ENCODE measurements at regions not wholly inside any gene's neighbourhood (a gene's known extent, or its start where the extent isn't known, plus 50 kb on each side); places are given as distances from the start of the nearest gene placed in this dataset.

DNA sequence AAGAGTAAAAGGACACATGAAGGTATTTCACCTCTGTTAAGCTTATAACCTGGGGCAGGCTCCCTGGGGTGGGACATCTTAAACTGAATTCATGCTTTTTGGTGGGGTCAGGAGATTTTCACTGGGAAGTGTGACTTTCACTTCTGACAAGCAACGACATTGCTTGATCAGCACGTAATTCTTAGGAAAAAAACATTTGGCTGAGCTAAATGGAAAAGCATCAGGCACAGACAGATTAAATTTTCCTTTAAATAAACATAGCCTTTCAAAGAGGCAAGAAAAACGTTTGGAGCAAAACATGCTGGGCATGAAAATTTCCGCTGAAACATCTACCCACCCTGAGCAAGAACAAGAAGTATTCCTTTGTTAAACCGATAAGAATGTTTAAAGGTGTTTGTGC is 674.0 kb upstream of the CELF4 start:
- H3K4me3 ChIP-seq = no peak overlapping the region
- DNase-seq (ENCODE audit: low spot score in 2 of 2) = no peak
- H3K4me1 ChIP-seq = no peaks in the 10 kb centered on the region
- TF ChIP-seq EP300 (IDR thresholded peaks at IDR 0.05) (no peak), POLR2A (IDR thresholded peaks at IDR 0.05) (no peak)
- TF ChIP-seq, protein P1, sequence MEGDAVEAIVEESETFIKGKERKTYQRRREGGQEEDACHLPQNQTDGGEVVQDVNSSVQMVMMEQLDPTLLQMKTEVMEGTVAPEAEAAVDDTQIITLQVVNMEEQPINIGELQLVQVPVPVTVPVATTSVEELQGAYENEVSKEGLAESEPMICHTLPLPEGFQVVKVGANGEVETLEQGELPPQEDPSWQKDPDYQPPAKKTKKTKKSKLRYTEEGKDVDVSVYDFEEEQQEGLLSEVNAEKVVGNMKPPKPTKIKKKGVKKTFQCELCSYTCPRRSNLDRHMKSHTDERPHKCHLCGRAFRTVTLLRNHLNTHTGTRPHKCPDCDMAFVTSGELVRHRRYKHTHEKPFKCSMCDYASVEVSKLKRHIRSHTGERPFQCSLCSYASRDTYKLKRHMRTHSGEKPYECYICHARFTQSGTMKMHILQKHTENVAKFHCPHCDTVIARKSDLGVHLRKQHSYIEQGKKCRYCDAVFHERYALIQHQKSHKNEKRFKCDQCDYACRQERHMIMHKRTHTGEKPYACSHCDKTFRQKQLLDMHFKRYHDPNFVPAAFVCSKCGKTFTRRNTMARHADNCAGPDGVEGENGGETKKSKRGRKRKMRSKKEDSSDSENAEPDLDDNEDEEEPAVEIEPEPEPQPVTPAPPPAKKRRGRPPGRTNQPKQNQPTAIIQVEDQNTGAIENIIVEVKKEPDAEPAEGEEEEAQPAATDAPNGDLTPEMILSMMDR (IDR thresholded peaks at IDR 0.05) = no peak
- no peaks in the 10 kb centered on the region for H3K36me3 ChIP-seq
- H3K9me3 ChIP-seq = no peaks in the 10 kb centered on the region
- no peak overlapping the region for H3K27ac ChIP-seq
- H3K27me3 ChIP-seq = no peaks in the 10 kb centered on the region
- WGBS, 2 donors = 64 to 65% methylated on average over 5 of the region's 5 CpGs

DNA sequence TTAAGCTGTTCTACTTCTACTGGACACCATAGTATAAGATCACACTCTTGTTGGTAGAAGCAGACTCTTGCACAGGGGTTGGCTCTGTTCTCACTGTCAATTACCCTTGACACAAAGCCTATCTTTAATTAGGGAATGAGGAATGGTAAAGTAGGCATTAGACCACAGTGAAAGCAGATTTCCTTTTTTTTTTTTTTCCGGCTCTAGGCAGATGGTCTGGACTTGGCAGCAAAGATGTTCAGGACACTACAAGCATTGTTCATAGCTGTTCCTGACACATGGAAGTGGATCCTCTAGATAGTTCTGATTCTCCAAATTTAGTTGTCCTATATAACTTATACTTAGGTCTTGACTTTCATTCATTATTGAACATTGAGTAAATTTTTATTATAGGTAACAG is 672.2 kb upstream of the CELF4 start:
- Histone ChIP-seq H3K27ac (no peak overlapping the region), H3K36me3 (no peaks in the 10 kb centered on the region), H3K4me1 (no peaks in the 10 kb centered on the region), H3K9me3 (no peaks in the 10 kb centered on the region), H3K27me3 (no peaks in the 10 kb centered on the region), H3K4me3 (no peak overlapping the region)
- TF ChIP-seq EP300 (IDR thresholded peaks at IDR 0.05) = no peak
- no peak for TF ChIP-seq POLR2A (IDR thresholded peaks at IDR 0.05)
- TF ChIP-seq, protein P1 (IDR thresholded peaks at IDR 0.05) = no peak
- WGBS, 2 donors = 85 to 90% methylated on average over 1 of the region's 1 CpG
- no peak for DNase-seq (ENCODE audit: low spot score in 2 of 2)

DNA sequence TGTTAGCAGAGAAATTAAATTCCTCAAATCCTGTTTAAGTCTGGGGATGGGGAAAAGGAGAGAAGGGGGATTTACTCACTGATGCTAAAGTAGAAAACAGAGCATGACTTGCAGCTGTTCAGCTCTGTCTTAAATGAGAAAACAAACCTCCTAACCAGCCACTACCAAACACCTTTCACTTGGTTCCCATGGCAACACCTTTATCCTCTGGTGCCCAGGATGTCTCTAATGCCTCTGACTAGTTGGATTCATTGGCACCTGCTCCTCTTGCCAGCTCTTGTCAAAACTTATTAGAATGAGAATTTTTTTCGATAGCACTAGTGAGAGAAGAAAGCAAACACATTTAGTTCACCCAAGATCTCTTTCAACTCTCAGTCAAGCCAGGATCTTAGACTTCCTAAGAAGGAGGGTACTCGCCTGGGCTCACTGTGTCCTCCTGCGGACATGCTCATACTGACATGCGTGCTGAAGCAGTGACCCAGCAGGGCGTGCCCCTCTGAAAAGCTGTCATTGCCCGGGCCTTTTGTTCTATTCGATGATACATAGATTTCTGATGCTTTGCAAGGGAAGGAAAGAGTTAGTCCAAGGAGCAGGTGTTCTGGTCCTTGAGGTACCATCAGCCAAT is 656.0 kb upstream of the CELF4 start:
- no peaks in the 10 kb centered on the region for H3K36me3 ChIP-seq
- H3K4me1 ChIP-seq = no peaks in the 10 kb centered on the region
- no peaks in the 10 kb centered on the region for H3K9me3 ChIP-seq
- H3K4me3 ChIP-seq = no peak overlapping the region
- H3K27me3 ChIP-seq = no peaks in the 10 kb centered on the region
- TF ChIP-seq, protein P1 (IDR thresholded peaks at IDR 0.05) = no peak
- no peak for TF ChIP-seq POLR2A (IDR thresholded peaks at IDR 0.05)
- no peak for TF ChIP-seq EP300 (IDR thresholded peaks at IDR 0.05)
- WGBS, 2 donors = 79 to 85% methylated on average over 7 of the region's 7 CpGs
- DNase-seq (ENCODE audit: low spot score in 2 of 2) = no peak
- no peak overlapping the region for H3K27ac ChIP-seq

DNA sequence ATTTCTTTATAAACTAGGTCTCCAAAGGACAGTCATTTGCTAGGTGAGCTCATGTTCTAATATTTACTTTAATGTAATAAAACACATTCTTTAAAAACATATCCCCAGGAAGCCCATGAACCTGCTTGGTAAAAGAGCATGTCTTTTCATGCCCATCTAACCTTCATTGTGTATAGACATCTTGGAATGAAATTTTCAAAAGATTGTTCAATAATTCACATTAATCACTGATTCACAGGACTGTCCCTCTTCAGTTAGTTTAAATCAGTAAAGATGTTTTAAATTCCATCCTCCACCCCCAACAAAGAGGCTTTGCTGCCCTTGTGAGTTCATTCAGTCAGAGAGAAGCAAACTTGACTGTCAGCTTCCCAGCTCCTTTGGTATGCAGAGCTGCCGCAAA is 633.4 kb upstream of the CELF4 start:
- TF ChIP-seq, protein P1 (IDR thresholded peaks at IDR 0.05) = no peak
- TF ChIP-seq EP300 (IDR thresholded peaks at IDR 0.05) = no peak
- no peak for TF ChIP-seq POLR2A (IDR thresholded peaks at IDR 0.05)
- no peaks in the 10 kb centered on the region for H3K9me3 ChIP-seq
- H3K4me3 ChIP-seq = no peak overlapping the region
- H3K4me1 ChIP-seq = no peaks in the 10 kb centered on the region
- H3K36me3 ChIP-seq = no peaks in the 10 kb centered on the region
- DNase-seq (ENCODE audit: low spot score in 2 of 2) = no peak
- no peak overlapping the region for H3K27ac ChIP-seq
- 12 to 38% methylated on average over 1 of the region's 1 CpG for WGBS, 2 donors
- H3K27me3 ChIP-seq = no peaks in the 10 kb centered on the region

DNA sequence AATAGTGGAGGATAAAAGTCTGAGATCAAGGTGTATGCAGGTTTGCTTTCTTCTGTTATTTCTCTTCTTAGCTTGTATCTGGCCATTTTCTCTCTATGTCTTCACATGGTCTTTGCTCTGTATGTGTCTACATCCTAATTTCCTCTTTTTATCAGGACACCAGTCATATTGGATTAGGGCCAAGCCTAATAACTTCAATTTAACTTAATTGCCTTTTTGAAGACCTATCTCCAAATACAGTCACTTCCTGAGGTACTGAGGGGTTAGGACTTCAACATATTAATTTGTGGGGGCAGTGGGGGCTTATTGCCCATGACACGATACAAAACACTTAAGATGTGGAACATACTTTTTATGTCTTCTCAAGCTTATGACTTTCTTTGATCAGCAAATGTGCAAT is 632.9 kb upstream of the CELF4 start:
- Histone ChIP-seq H3K27ac (no peak overlapping the region), H3K36me3 (no peaks in the 10 kb centered on the region), H3K9me3 (no peaks in the 10 kb centered on the region), H3K27me3 (no peaks in the 10 kb centered on the region), H3K4me1 (no peaks in the 10 kb centered on the region), H3K4me3 (no peak overlapping the region)
- TF ChIP-seq, protein P1 (IDR thresholded peaks at IDR 0.05) = no peak
- TF ChIP-seq EP300 (IDR thresholded peaks at IDR 0.05) (no peak), POLR2A (IDR thresholded peaks at IDR 0.05) (no peak)
- no peak for DNase-seq (ENCODE audit: low spot score in 2 of 2)
- WGBS, 2 donors = 70 to 83% methylated on average over 1 of the region's 1 CpG
